ENCODE measurements at regions not wholly inside any gene's neighbourhood (a gene's known extent, or its start where the extent isn't known, plus 50 kb on each side); places are given as distances from the start of the nearest gene placed in this dataset.

DNA sequence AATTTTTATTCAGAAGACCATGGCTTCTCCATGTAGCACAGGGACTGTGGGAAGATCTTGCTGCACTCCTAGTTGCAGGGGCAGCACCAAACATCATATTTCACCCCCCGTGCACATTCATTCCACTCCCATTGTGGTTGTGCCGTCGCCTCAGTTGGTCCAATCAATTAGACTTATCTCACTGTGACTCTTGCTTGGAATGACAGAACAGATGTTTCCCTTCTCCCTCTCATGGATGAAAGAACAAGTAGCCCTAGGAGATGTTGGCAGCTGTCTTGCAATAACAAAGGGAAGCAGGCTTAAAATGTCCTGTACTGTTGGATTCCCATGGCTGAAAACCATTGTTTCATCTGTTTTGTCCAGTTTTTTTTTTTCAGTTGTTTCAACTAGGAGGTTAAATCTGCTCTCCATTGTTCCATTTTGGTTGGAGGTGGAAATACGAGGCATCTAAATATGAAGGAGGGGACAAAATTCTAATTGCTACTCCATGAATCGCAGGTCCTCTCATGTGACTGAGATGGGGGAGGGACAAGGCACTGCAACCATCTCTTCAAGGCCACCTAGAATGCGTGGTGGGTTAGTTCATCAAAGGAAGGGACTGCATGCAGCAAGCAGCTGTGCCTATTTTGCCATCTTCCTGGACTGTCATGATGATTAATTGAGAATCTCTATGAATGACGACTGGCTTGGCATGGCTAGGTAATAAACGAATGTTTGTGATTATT, 214.4 kb downstream of the NSG2 start:
- no peak overlapping the region for H3K4me3 Mint-ChIP-seq
- no peak overlapping the region for H3K9ac ChIP-seq (ENCODE audit: insufficient read depth, low read length, poor library complexity, severe bottlenecking)
- H2AFZ ChIP-seq (ENCODE audit: insufficient read depth, low read depth, low read length, poor library complexity, severe bottlenecking), result no peak overlapping the region
- no peaks in the 10 kb centered on the region for H3K36me3 Mint-ChIP-seq
- H3K9me3 ChIP-seq (replicated peaks in 1 of 2; ENCODE audit: control insufficient read depth in 1 of 2, insufficient read depth in 1 of 2, low read length in 2 of 2), result no peaks in the 10 kb centered on the region
- 52% methylated on average over 7 of the region's 8 CpGs for WGBS (ENCODE audit: insufficient coverage)
- no peaks in the 10 kb centered on the region for H3K36me3 ChIP-seq (replicated peaks in 1 of 2; ENCODE audit: control insufficient read depth in 1 of 2, insufficient read depth in 2 of 2, low read length in 2 of 2)
- peaks cover 0 to 5% of the 10 kb centered on the region in 2 donors for H3K27me3 ChIP-seq (ENCODE audit: control insufficient read depth in 2 of 2, insufficient read depth in 2 of 2, low read length in 2 of 2)
- H4K20me1 ChIP-seq (ENCODE audit: insufficient read depth, low read length), result no peaks in the 10 kb centered on the region
- no peaks in the 10 kb centered on the region for H3K79me2 ChIP-seq (ENCODE audit: insufficient read depth, low read length)
- intact Hi-C loops (cut with micrococcal nuclease), result no loop called here
- TF ChIP-seq, protein P1, sequence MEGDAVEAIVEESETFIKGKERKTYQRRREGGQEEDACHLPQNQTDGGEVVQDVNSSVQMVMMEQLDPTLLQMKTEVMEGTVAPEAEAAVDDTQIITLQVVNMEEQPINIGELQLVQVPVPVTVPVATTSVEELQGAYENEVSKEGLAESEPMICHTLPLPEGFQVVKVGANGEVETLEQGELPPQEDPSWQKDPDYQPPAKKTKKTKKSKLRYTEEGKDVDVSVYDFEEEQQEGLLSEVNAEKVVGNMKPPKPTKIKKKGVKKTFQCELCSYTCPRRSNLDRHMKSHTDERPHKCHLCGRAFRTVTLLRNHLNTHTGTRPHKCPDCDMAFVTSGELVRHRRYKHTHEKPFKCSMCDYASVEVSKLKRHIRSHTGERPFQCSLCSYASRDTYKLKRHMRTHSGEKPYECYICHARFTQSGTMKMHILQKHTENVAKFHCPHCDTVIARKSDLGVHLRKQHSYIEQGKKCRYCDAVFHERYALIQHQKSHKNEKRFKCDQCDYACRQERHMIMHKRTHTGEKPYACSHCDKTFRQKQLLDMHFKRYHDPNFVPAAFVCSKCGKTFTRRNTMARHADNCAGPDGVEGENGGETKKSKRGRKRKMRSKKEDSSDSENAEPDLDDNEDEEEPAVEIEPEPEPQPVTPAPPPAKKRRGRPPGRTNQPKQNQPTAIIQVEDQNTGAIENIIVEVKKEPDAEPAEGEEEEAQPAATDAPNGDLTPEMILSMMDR (IDR thresholded peaks at IDR 0.05), result no peak
- no peak overlapping the region for H3K27ac ChIP-seq (ENCODE audit: low read depth in 1 of 2, low read length in 2 of 2)
- no peaks in the 10 kb centered on the region for H3K4me1 ChIP-seq (ENCODE audit: control insufficient read depth in 1 of 2, insufficient read depth in 2 of 2, low read length in 2 of 2)
- no peak overlapping the region for H3K27ac Mint-ChIP-seq
- no peak for DNase-seq
- no peaks in the 10 kb centered on the region for H3K4me1 Mint-ChIP-seq
- H3K4me3 ChIP-seq (replicated peaks in 1 of 3; ENCODE audit: low read depth in 2 of 3, low read length in 3 of 3), result no peak overlapping the region
- H3K9me3 Mint-ChIP-seq, result peaks cover 0 to 3% (median 0%) of the 10 kb centered on the region in 7 donors
- no peak overlapping the region for H3K4me2 ChIP-seq (replicated peaks; ENCODE audit: extremely low read depth, low read length, poor library complexity, severe bottlenecking)
- peaks cover 2 to 6% (median 2%) of the 10 kb centered on the region in 3 donors for H3K27me3 Mint-ChIP-seq (ENCODE audit: low read depth in 3 of 3)

DNA sequence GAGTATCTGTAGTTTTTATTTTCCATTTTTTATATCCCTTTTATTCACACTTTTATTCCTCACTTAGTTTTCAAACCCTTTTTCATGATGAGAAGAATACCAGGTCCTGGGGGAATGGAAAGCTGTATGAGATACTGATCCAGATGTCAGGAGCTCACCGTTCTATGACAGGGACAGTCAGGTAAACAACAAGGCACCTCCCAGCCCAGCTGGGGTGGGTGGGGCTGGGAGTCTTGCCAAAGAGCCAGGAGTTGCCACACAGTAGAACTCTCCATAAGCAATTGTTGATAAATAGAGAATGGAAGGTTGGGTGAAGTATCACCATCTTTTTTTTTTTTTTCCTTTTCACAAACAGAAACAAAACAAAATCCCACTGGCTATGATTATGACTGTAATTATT, 225.8 kb downstream of the NSG2 start:
- no peak for DNase-seq
- Mint-ChIP-seq H3K36me3 (no peaks in the 10 kb centered on the region), H3K4me1 (no peaks in the 10 kb centered on the region), H3K27ac (no peak overlapping the region), H3K4me3 (no peak overlapping the region), H3K9me3 (peaks cover 0 to 1% (median under 1%) of the 10 kb centered on the region in 7 donors), H3K27me3 (ENCODE audit: low read depth in 3 of 3) (peaks cover 1 to 4% (median 2%) of the 10 kb centered on the region in 3 donors)
- TF ChIP-seq, protein P1 (IDR thresholded peaks at IDR 0.05), result no peak
- Histone ChIP-seq H3K36me3 (replicated peaks in 1 of 2; ENCODE audit: control insufficient read depth in 1 of 2, insufficient read depth in 2 of 2, low read length in 2 of 2) (no peaks in the 10 kb centered on the region), H2AFZ (ENCODE audit: insufficient read depth, low read depth, low read length, poor library complexity, severe bottlenecking) (no peak overlapping the region), H3K4me1 (ENCODE audit: control insufficient read depth in 1 of 2, insufficient read depth in 2 of 2, low read length in 2 of 2) (no peaks in the 10 kb centered on the region), H3K27ac (ENCODE audit: low read depth in 1 of 2, low read length in 2 of 2) (no peak overlapping the region), H3K9ac (ENCODE audit: insufficient read depth, low read length, poor library complexity, severe bottlenecking) (no peak overlapping the region), H3K79me2 (ENCODE audit: insufficient read depth, low read length) (no peaks in the 10 kb centered on the region), H3K4me3 (replicated peaks in 1 of 3; ENCODE audit: low read depth in 2 of 3, low read length in 3 of 3) (no peak overlapping the region), H4K20me1 (ENCODE audit: insufficient read depth, low read length) (no peaks in the 10 kb centered on the region), H3K4me2 (replicated peaks; ENCODE audit: extremely low read depth, low read length, poor library complexity, severe bottlenecking) (no peak overlapping the region), H3K9me3 (replicated peaks in 1 of 2; ENCODE audit: control insufficient read depth in 1 of 2, insufficient read depth in 1 of 2, low read length in 2 of 2) (no peaks in the 10 kb centered on the region), H3K27me3 (ENCODE audit: control insufficient read depth in 2 of 2, insufficient read depth in 2 of 2, low read length in 2 of 2) (no peaks in the 10 kb centered on the region)
- intact Hi-C loops (cut with micrococcal nuclease), result no loop called here
- no CpG with 5 or more reads among the region's 1 CpG for WGBS (ENCODE audit: insufficient coverage)

Data from CD14-positive monocyte (primary cell).